Limb (tissue), 2 donors: ENCODE measurements at regions not wholly inside any gene's neighbourhood (a gene's known extent, or its start where the extent isn't known, plus 50 kb on each side); places are given as distances from the start of the nearest gene placed in this dataset.

Experiments
- DNase-seq, 2 donors: peaks; one replicate each; pipeline ENCODE4 v3.0.0-alpha.2; 2016; ENCODE audit errors: extremely low spot score in 2 of 2

GRCh38 chr12:89939522-89940215, 231.0 kb upstream of the ATP2B1 start:
- no peak for DNase-seq

GRCh38 chr12:89936631-89937030, 228.0 kb upstream of the ATP2B1 start:
- no peak for DNase-seq

- no peak for DNase-seq
These were observed 227.2 kb upstream of the ATP2B1 start for GRCh38 chr12:89935850-89936249.

- no peak for DNase-seq
These were observed 225.3 kb upstream of the ATP2B1 start for GRCh38 chr12:89933911-89934310.

GRCh38 chr12:89932954-89933353, 224.3 kb upstream of the ATP2B1 start:
- no peak for DNase-seq

- DNase-seq, result no peak
These were observed 219.8 kb upstream of the ATP2B1 start for GRCh38 chr12:89928467-89928866.

GRCh38 chr12:89927226-89927698, 218.6 kb upstream of the ATP2B1 start:
- no peak for DNase-seq

GRCh38 chr12:89924191-89924590, 215.6 kb upstream of the ATP2B1 start:
- no peak for DNase-seq

- DNase-seq, result no peak
These were observed 214.5 kb upstream of the ATP2B1 start for GRCh38 chr12:89923091-89923490.

- no peak for DNase-seq
These were observed 212.2 kb upstream of the ATP2B1 start for GRCh38 chr12:89920866-89921265.

- no peak for DNase-seq
These were observed 210.7 kb upstream of the ATP2B1 start for GRCh38 chr12:89919241-89919906.

- DNase-seq, result no peak
These were observed 209.7 kb upstream of the ATP2B1 start for GRCh38 chr12:89918172-89918846.

GRCh38 chr12:89909753-89910152, 201.1 kb upstream of the ATP2B1 start:
- DNase-seq, result no peak

- no peak for DNase-seq
These were observed 199.0 kb upstream of the ATP2B1 start for GRCh38 chr12:89907659-89908058.

- DNase-seq, result no peak
These were observed 198.2 kb upstream of the ATP2B1 start for GRCh38 chr12:89906824-89907223.

GRCh38 chr12:89906178-89906577, 197.5 kb upstream of the ATP2B1 start:
- DNase-seq, result no peak

- no peak for DNase-seq
These were observed 193.4 kb upstream of the ATP2B1 start for GRCh38 chr12:89901906-89902642.

- DNase-seq, result no peak
These were observed 192.7 kb upstream of the ATP2B1 start for GRCh38 chr12:89901319-89901718.

GRCh38 chr12:89899651-89900050, 191.0 kb upstream of the ATP2B1 start:
- no peak for DNase-seq

- no peak for DNase-seq
These were observed 187.0 kb upstream of the ATP2B1 start for GRCh38 chr12:89895591-89895990.

GRCh38 chr12:89895101-89895500, 186.5 kb upstream of the ATP2B1 start:
- no peak for DNase-seq
